H9 (cell line): ENCODE measurements at regions not wholly inside any gene's neighbourhood (a gene's known extent, or its start where the extent isn't known, plus 50 kb on each side); places are given as distances from the start of the nearest gene placed in this dataset.

Source experiments
- DNase-seq: peaks from one replicate; pipeline ENCODE4 v3.0.0-alpha.2; 2017
- H2AFZ ChIP-seq: one replicate; pipeline ENCODE4 v1.6.1; 2013; ENCODE audit warnings: mild to moderate bottlenecking, low read length, control low read depth, moderate library complexity
- H2AK5ac ChIP-seq: 2 replicates; pipeline ENCODE4 v1.6.1; 2013; ENCODE audit warnings: low read length, control low read depth, mixed read lengths; ENCODE audit not compliant: insufficient read length
- H2BK120ac ChIP-seq: one replicate; pipeline ENCODE4 v1.6.1; 2013; ENCODE audit warnings: low read depth, mild to moderate bottlenecking, low read length, control low read depth, inconsistent platforms; ENCODE audit not compliant: poor library complexity, severe bottlenecking
- H2BK12ac ChIP-seq: 2 replicates; pipeline ENCODE4 v1.6.1; 2013; ENCODE audit warnings: low read length, control low read depth, mixed read lengths, low read depth; ENCODE audit not compliant: insufficient read length
- H2BK15ac ChIP-seq: 2 replicates; pipeline ENCODE4 v1.6.1; 2013; ENCODE audit warnings: low read depth, low read length, control low read depth
- H2BK20ac ChIP-seq: one replicate; pipeline ENCODE4 v1.6.1; 2013; ENCODE audit warnings: low read depth, mild to moderate bottlenecking, low read length, control low read depth, inconsistent platforms; ENCODE audit not compliant: poor library complexity, severe bottlenecking
- H2BK5ac ChIP-seq: 2 replicates; pipeline ENCODE4 v1.6.1; 2013; ENCODE audit warnings: low read length, control low read depth, mixed read lengths; ENCODE audit not compliant: insufficient read length
- H3K14ac ChIP-seq: 2 replicates; pipeline ENCODE4 v1.6.1; 2013; ENCODE audit warnings: low read length, control low read depth; ENCODE audit not compliant: insufficient read depth
- H3K18ac ChIP-seq: 2 replicates; pipeline ENCODE4 v1.6.1; 2013; ENCODE audit warnings: low read depth, mild to moderate bottlenecking, mixed read lengths, low read length, control low read depth; ENCODE audit not compliant: insufficient read length
- H3K23ac ChIP-seq: 2 replicates; pipeline ENCODE4 v1.6.1; 2013; ENCODE audit warnings: low read length, control low read depth, mixed read lengths, low read depth; ENCODE audit not compliant: insufficient read length
- H3K23me2 ChIP-seq: 2 replicates; pipeline ENCODE4 v1.6.1; 2013; ENCODE audit warnings: low read depth, mild to moderate bottlenecking, mixed read lengths, low read length, control low read depth; ENCODE audit not compliant: insufficient read length, poor library complexity, severe bottlenecking
- H3K27ac ChIP-seq: 2 replicates; pipeline ENCODE4 v1.5.1; 2013; ENCODE audit warnings: low read length, control low read depth, mixed read lengths, low read depth; ENCODE audit not compliant: insufficient read length
- H3K27me3 ChIP-seq: 2 replicates; pipeline ENCODE4 v1.6.1; 2013; ENCODE audit warnings: low read length, control low read depth, inconsistent platforms; ENCODE audit not compliant: insufficient read depth
- H3K4ac ChIP-seq: 2 replicates; pipeline ENCODE4 v1.6.1; 2013; ENCODE audit warnings: low read depth, mild to moderate bottlenecking, control low read depth, inconsistent platforms, low read length, moderate library complexity
- H3K4me1 ChIP-seq: 2 replicates; pipeline ENCODE4 v1.6.1; 2013; ENCODE audit warnings: low read length, control low read depth, inconsistent platforms; ENCODE audit not compliant: insufficient read depth
- H3K4me2 ChIP-seq: 2 replicates; pipeline ENCODE4 v1.6.1; 2013; ENCODE audit warnings: low read length, control low read depth, mixed read lengths; ENCODE audit not compliant: insufficient read length, insufficient read depth
- H3K56ac ChIP-seq: 2 replicates; pipeline ENCODE4 v1.6.1; 2013; ENCODE audit warnings: low read depth, mild to moderate bottlenecking, mixed read lengths, low read length, control low read depth; ENCODE audit not compliant: insufficient read length
- H3K79me1 ChIP-seq: 2 replicates; pipeline ENCODE4 v1.6.1; 2013; ENCODE audit warnings: low read depth, mild to moderate bottlenecking, moderate library complexity, low read length, control low read depth, inconsistent platforms; ENCODE audit not compliant: insufficient read depth, poor library complexity, severe bottlenecking
- H3K79me2 ChIP-seq: 2 replicates; pipeline ENCODE4 v1.6.1; 2013; ENCODE audit warnings: low read length, control low read depth, inconsistent platforms; ENCODE audit not compliant: insufficient read depth
- H3K9ac ChIP-seq: 2 replicates; pipeline ENCODE4 v1.6.1; 2013; ENCODE audit warnings: low read length, control low read depth, mixed read lengths; ENCODE audit not compliant: insufficient read length; ENCODE audit errors: extremely low read depth
- H3K9me3 ChIP-seq: one replicate; pipeline ENCODE4 v1.6.1; 2013; ENCODE audit warnings: low read depth, low read length, inconsistent platforms; ENCODE audit not compliant: control insufficient read depth
- H3T11ph ChIP-seq: one replicate; pipeline ENCODE4 v1.6.1; 2013; ENCODE audit warnings: mild to moderate bottlenecking, low read length, control low read depth, inconsistent platforms
- H4K20me1 ChIP-seq: one replicate; pipeline ENCODE4 v1.6.1; 2013; ENCODE audit not compliant: control insufficient read depth, insufficient read length, insufficient read depth
- H4K5ac ChIP-seq: 2 replicates; pipeline ENCODE4 v1.6.1; 2013; ENCODE audit warnings: low read depth, mild to moderate bottlenecking, mixed read lengths, low read length, control low read depth; ENCODE audit not compliant: insufficient read length
- H4K8ac ChIP-seq: replicated peaks from 2 replicates; pipeline ENCODE4 v1.6.1; 2013; ENCODE audit warnings: low read length, control low read depth, mixed read lengths, low read depth; ENCODE audit not compliant: insufficient read length
- H4K91ac ChIP-seq: 2 replicates; pipeline ENCODE4 v1.6.1; 2013; ENCODE audit warnings: low read depth, mild to moderate bottlenecking, moderate library complexity, mixed read lengths, low read length, control low read depth; ENCODE audit not compliant: insufficient read length
- H3K27ac Mint-ChIP-seq, 3 experiments: 2 replicates in 2 of 3; 3 replicates in 1 of 3; pipeline ENCODE4 v1.8.0; 2020 to 2021; ENCODE audit warnings: mixed read lengths in 3 of 3, mild to moderate bottlenecking in 1 of 3, moderate library complexity in 1 of 3
- H3K27me3 Mint-ChIP-seq: 2 replicates; pipeline ENCODE4 v1.8.0; 2021; ENCODE audit warnings: low read depth, mild to moderate bottlenecking, moderate library complexity, mixed read lengths
- H3K36me3 Mint-ChIP-seq, 3 experiments: 2 replicates in 2 of 3; 3 replicates in 1 of 3; pipeline ENCODE4 v1.8.0; 2020 to 2021; ENCODE audit warnings: low read depth in 3 of 3, mixed read lengths in 3 of 3; ENCODE audit not compliant: insufficient read depth in 1 of 3
- H3K4me1 Mint-ChIP-seq, 2 experiments: 2 replicates each; pipeline ENCODE4 v1.8.0; 2020; ENCODE audit warnings: mixed read lengths in 2 of 2
- H3K4me3 Mint-ChIP-seq, 2 experiments: 2 replicates in 1 of 2; 3 replicates in 1 of 2; pipeline ENCODE4 v1.8.0; 2020 to 2021; ENCODE audit warnings: mild to moderate bottlenecking in 2 of 2, mixed read lengths in 2 of 2, moderate library complexity in 1 of 2
- H3K9me3 Mint-ChIP-seq, 2 experiments: 2 replicates in 1 of 2; 3 replicates in 1 of 2; pipeline ENCODE4 v1.8.0; 2020; ENCODE audit warnings: mild to moderate bottlenecking in 2 of 2, mixed read lengths in 2 of 2, moderate library complexity in 1 of 2
- CTCF ChIP-seq: fragments of 200-600 bp; sonication (generic); conservative IDR thresholded peaks from 3 replicates; pipeline ENCODE4 v1.8.0; 2021; ENCODE audit warnings: antibody characterized with exemption, mild to moderate bottlenecking
- WGBS: extraction: QIAGEN DNeasy Blood & Tissue Kit; methylation state at CpG from one replicate; pipeline ENCODE4 v1.1.7; 2013; ENCODE audit warnings: missing lambda C conversion rate, low lambda C conversion rate, mixed read lengths; ENCODE audit not compliant: insufficient read length; ENCODE audit errors: extremely low coverage; 5-methylcytosine and 5-hydroxymethylcytosine counted together

GRCh38 chr4:66691101-66691500 is 854.2 kb downstream of the CENPC start:
- Histone ChIP-seq H4K8ac (no peak overlapping the region), H3K4me1 (no peaks in the 10 kb centered on the region), H3K56ac (no peak overlapping the region), H4K91ac (no peak overlapping the region), H4K5ac (no peak overlapping the region), H2BK15ac (no peak overlapping the region), H4K20me1 (no peaks in the 10 kb centered on the region), H3K14ac (no peak overlapping the region), H3K18ac (no peak overlapping the region), H3T11ph (no peak overlapping the region), H2BK5ac (no peak overlapping the region), H3K27me3 (no peaks in the 10 kb centered on the region), H2AFZ (no peak overlapping the region), H3K9ac (no peak overlapping the region), H3K9me3 (no peaks in the 10 kb centered on the region), H3K4ac (no peak overlapping the region), H2BK120ac (no peak overlapping the region), H2AK5ac (no peak overlapping the region), H3K27ac (no peak overlapping the region), H2BK20ac (no peak overlapping the region), H3K4me2 (no peak overlapping the region), H3K79me1 (no peaks in the 10 kb centered on the region), H3K23ac (no peak overlapping the region), H3K23me2 (no peaks in the 10 kb centered on the region), H3K79me2 (no peaks in the 10 kb centered on the region), H2BK12ac (no peak overlapping the region)
- Mint-ChIP-seq H3K36me3 (no peaks in the 10 kb centered on the region; a peak in 1 of 7 replicates), H3K4me3 (no peak overlapping the region), H3K27me3 (no peaks in the 10 kb centered on the region), H3K9me3 (peaks cover 0 to 2% of the 10 kb centered on the region in 2 experiments; a peak in 1 of 5 replicates), H3K27ac (no peak overlapping the region), H3K4me1 (peaks cover 5 to 7% of the 10 kb centered on the region in 2 experiments)
- peak; percentile 50; the same call in 2 of the 3 replicates for TF ChIP-seq CTCF
- DNase-seq, result peak; percentile 31
- WGBS, result no CpG with 5 or more reads among the region's 4 CpGs
